K562 (cell line): ENCODE measurements at regions not wholly inside any gene's neighbourhood (a gene's known extent, or its start where the extent isn't known, plus 50 kb on each side); places are given as distances from the start of the nearest gene placed in this dataset.

Experiments used
- ATAC-seq: fragments of 200-7000 bp; cut with Tn5 transposase; 3 replicates; pipeline ENCODE4 v1.9.1; 2020; ENCODE audit warnings: moderate library complexity
- BruUV-seq: library from RNA; stranded (reverse); fragments of 400-500 nt; replicated peaks from 2 replicates; lab custom pipeline; 2021; lab: Mats Ljungman, UMichigan
- CTCF ChIA-PET: fragments of 300-600 bp; formaldehyde crosslinking; extraction: SDS; loops from one replicate; lab custom pipeline; 2021; ENCODE audit warnings: low intra/inter-chr PET ratio; lab: Yijun Ruan, JAX
- POLR2A ChIA-PET: fragments of 300-600, 350-650 bp; sonication (Branson Sonifier 250); formaldehyde crosslinking; extraction: SDS; loops from one replicate; lab custom pipeline; 2021; ENCODE audit warnings: antibody characterized with exemption, inconsistent platforms; lab: Yijun Ruan, JAX
- DNase-seq, 4 experiments: peaks; one replicate each; pipeline versions ENCODE4 v3.0.0 to v3.0.0-alpha.2; 2011 to 2018; ENCODE audit warnings: low spot score in 3 of 4, mixed read lengths in 3 of 4; ENCODE audit errors: extremely low read depth in 1 of 4
- FAIRE-seq: peaks from 2 replicates; lab custom pipeline; 2011; peaks lifted over from hg19 to GRCh38; lab: Jason Lieb, UNC
- H2AFZ ChIP-seq: 2 replicates; pipeline ENCODE4 v1.6.0; 2011; ENCODE audit warnings: low read depth, low read length, control low read depth, inconsistent platforms
- H3K27ac ChIP-seq: fragments of 200-600 bp; 3 replicates; pipeline ENCODE4 v1.8.0; 2011; ENCODE audit warnings: low read depth, mild to moderate bottlenecking, control low read depth, inconsistent platforms, low read length, moderate library complexity, mixed read lengths; ENCODE audit errors: extremely low read depth
- H3K27me3 ChIP-seq, 2 experiments: fragments of 300-600 bp in 1 of 2; 2 replicates in 1 of 2; 3 replicates in 1 of 2; pipeline versions ENCODE4 v1.6.0 to v1.8.0; 2011; ENCODE audit warnings: inconsistent platforms in 2 of 2, low read length in 2 of 2, mild to moderate bottlenecking in 1 of 2, mixed read lengths in 1 of 2, moderate library complexity in 1 of 2; ENCODE audit not compliant: control insufficient read depth in 2 of 2, insufficient read depth in 2 of 2
- H3K36me3 ChIP-seq: fragments of 300-600 bp; 3 replicates; pipeline ENCODE4 v1.8.0; 2011; ENCODE audit warnings: mild to moderate bottlenecking, low read length, inconsistent platforms; ENCODE audit not compliant: control insufficient read depth, insufficient read depth
- H3K4me1 ChIP-seq, 2 experiments: fragments of 200-600 bp in 1 of 2; replicated peaks in 1 of 2; 2 replicates in 1 of 2; 3 replicates in 1 of 2; pipeline versions ENCODE4 v1.5.1 to v1.8.0; 2011; ENCODE audit warnings: inconsistent platforms in 2 of 2, low read length in 2 of 2, mild to moderate bottlenecking in 1 of 2, mixed read lengths in 1 of 2, moderate library complexity in 1 of 2; ENCODE audit not compliant: control insufficient read depth in 2 of 2, insufficient read depth in 2 of 2
- H3K4me2 ChIP-seq: 2 replicates; pipeline ENCODE4 v1.6.1; 2011; ENCODE audit warnings: low read length, control low read depth, inconsistent platforms, mixed read lengths; ENCODE audit not compliant: insufficient read depth
- H3K4me3 ChIP-seq: fragments of 200-600 bp; sonication (generic), shearing (Covaris generic); 2 replicates; pipeline ENCODE4 v1.5.1; 2016; ENCODE audit warnings: control low read depth, inconsistent platforms
- H3K79me2 ChIP-seq: fragments of 200-600 bp; 3 replicates; pipeline ENCODE4 v1.8.0; 2011; ENCODE audit warnings: low read length, inconsistent platforms; ENCODE audit not compliant: control insufficient read depth, insufficient read depth
- H3K9ac ChIP-seq, 2 experiments: 2 replicates each; pipeline versions ENCODE4 v1.6.0 to v1.6.1; 2011; ENCODE audit warnings: low read depth in 2 of 2, low read length in 2 of 2, control low read depth in 1 of 2, inconsistent platforms in 1 of 2, mild to moderate bottlenecking in 1 of 2, mixed read lengths in 1 of 2; ENCODE audit not compliant: insufficient read depth in 1 of 2
- H3K9me1 ChIP-seq: one replicate; pipeline ENCODE4 v1.6.0; 2011; ENCODE audit warnings: inconsistent platforms, mild to moderate bottlenecking, low read length, moderate library complexity; ENCODE audit not compliant: control insufficient read depth, insufficient read depth
- H3K9me3 ChIP-seq: replicated peaks from 2 replicates; pipeline ENCODE4 v1.5.1; 2011; ENCODE audit warnings: low read depth, low read length, inconsistent platforms; ENCODE audit not compliant: control insufficient read depth, insufficient read depth
- H4K20me1 ChIP-seq: replicated peaks from 2 replicates; pipeline ENCODE4 v1.6.1; 2011; ENCODE audit warnings: low read length, inconsistent platforms, mixed read lengths; ENCODE audit not compliant: control insufficient read depth, insufficient read depth
- BACH1 ChIP-seq: fragments of 200-800 bp; sonication (Bioruptor generic); IDR thresholded peaks from 2 replicates; pipeline ENCODE4 v1.6.1; 2016; ENCODE audit warnings: missing genetic modification characterization, missing compliant biosample characterization
- ELF1 ChIP-seq: fragments of 200-800 bp; sonication (Bioruptor generic); IDR thresholded peaks from 2 replicates; pipeline ENCODE4 v1.6.1; 2016; ENCODE audit warnings: missing genetic modification characterization, missing compliant biosample characterization
- ELF4 ChIP-seq: fragments of 450-650 bp; formaldehyde crosslinking; IDR thresholded peaks from 2 replicates; pipeline ENCODE4 v1.4.0; 2022; ENCODE audit warnings: missing genetic modification characterization
- FOXK2 ChIP-seq, 2 experiments: fragments of 450-650 bp; IDR thresholded peaks in 1 of 2; conservative IDR thresholded peaks in 1 of 2; 2 replicates each; pipeline ENCODE4 v1.6.1; 2016; ENCODE audit warnings: low read depth in 2 of 2, mild to moderate bottlenecking in 1 of 2
- GABPA ChIP-seq: fragments of 200-800 bp; sonication (Bioruptor generic); conservative IDR thresholded peaks from 2 replicates; pipeline ENCODE4 v1.6.1; 2016; ENCODE audit warnings: low read depth, missing genetic modification characterization, missing compliant biosample characterization
- GATA2 ChIP-seq: sonication (generic); formaldehyde crosslinking; IDR thresholded peaks from 2 replicates; pipeline ENCODE4 v1.4.0; 2020; ENCODE audit warnings: mild to moderate bottlenecking, missing genetic modification reagents
- HOXB6 ChIP-seq: fragments of 250-450 bp; sonication (Bioruptor Pico); IDR thresholded peaks from 2 replicates; pipeline ENCODE4 v1.5.1; 2022; ENCODE audit warnings: mild to moderate bottlenecking, borderline replicate concordance
- IRF9 ChIP-seq: fragments of 450-650 bp; IDR thresholded peaks from 2 replicates; pipeline ENCODE4 v1.6.1; 2016; ENCODE audit warnings: missing biosample characterization, missing genetic modification characterization
- MBD2 ChIP-seq: sonication (generic); IDR thresholded peaks from 2 replicates; pipeline ENCODE4 v1.6.1; 2016; ENCODE audit warnings: low read depth, borderline replicate concordance
- PRPF4 ChIP-seq: fragments of 200-400 bp; formaldehyde crosslinking; IDR thresholded peaks from one replicate; pipeline ENCODE4 v1.6.1; 2017; ENCODE audit warnings: low read length, low read depth, mild to moderate bottlenecking; ENCODE audit not compliant: insufficient read depth, poor library complexity, severe bottlenecking
- RBM25 ChIP-seq: fragments of 200-400 bp; formaldehyde crosslinking; IDR thresholded peaks from 2 replicates; pipeline ENCODE4 v1.6.1; 2018; ENCODE audit warnings: low read length, low read depth, moderate library complexity; ENCODE audit not compliant: severe bottlenecking
- SOX6 ChIP-seq: fragments of 450-650 bp; IDR thresholded peaks from 2 replicates; pipeline ENCODE4 v1.6.1; 2014; ENCODE audit warnings: mild to moderate bottlenecking
- STAT5B ChIP-seq: fragments of 250-450 bp; sonication (Bioruptor Pico); IDR thresholded peaks from 2 replicates; pipeline ENCODE4 v1.8.0; 2021; ENCODE audit warnings: mild to moderate bottlenecking, inconsistent platforms
- ZFX ChIP-seq: sonication (generic); formaldehyde crosslinking; IDR thresholded peaks from 2 replicates; pipeline ENCODE4 v1.8.0; 2022; ENCODE audit warnings: mild to moderate bottlenecking, missing genetic modification reagents, moderate library complexity
- ZNF384 ChIP-seq: IDR thresholded peaks from 2 replicates; pipeline ENCODE4 v1.6.1; 2012; ENCODE audit warnings: low read depth, low read length, improper control_type of control experiment
- ZNF551 ChIP-seq: fragments of 250-450 bp; sonication (Bioruptor Pico); IDR thresholded peaks from 2 replicates; pipeline ENCODE4 v1.5.0; 2021; ENCODE audit warnings: mild to moderate bottlenecking, moderate library complexity
- WGBS: fragments of 100-300 bp; shearing (Covaris generic); methylation state at CpG from one replicate; pipeline ENCODE4 v1.1.6; 2016; ENCODE audit warnings: low coverage, mixed read lengths; ENCODE audit not compliant: insufficient coverage; ENCODE audit errors: missing lambda C conversion rate; 5-methylcytosine and 5-hydroxymethylcytosine counted together
- in situ Hi-C: fragments of 300-500 bp; cut with MboI; formaldehyde crosslinking; loops from 4 replicates; pipeline ENCODE4 v1.15.0; 2018; ENCODE audit warnings: inconsistent platforms, mixed read lengths
- intact Hi-C: fragments of 100-400 bp; cut with micrococcal nuclease; formaldehyde crosslinking; loops from 2 replicates; pipeline ENCODE4 v1.14.2; 2022
- TF ChIP-seq, protein P1 (sequence below): sonication (generic); formaldehyde crosslinking; IDR thresholded peaks from 2 replicates; pipeline ENCODE4 v1.8.0; 2022; ENCODE audit warnings: mild to moderate bottlenecking, missing genetic modification reagents
- TF ChIP-seq, protein P2 (sequence below), 3 experiments: fragments of 200-800 bp in 1 of 3; sonication (Bioruptor generic) in 1 of 3; sonication (generic) in 1 of 3; formaldehyde crosslinking in 1 of 3; IDR thresholded peaks; 2 replicates each; pipeline versions ENCODE4 v1.6.1 to v1.8.0; 2016 to 2022; ENCODE audit warnings: mild to moderate bottlenecking in 2 of 3, missing compliant biosample characterization in 2 of 3, missing genetic modification characterization in 2 of 3, missing genetic modification reagents in 1 of 3

DNA sequence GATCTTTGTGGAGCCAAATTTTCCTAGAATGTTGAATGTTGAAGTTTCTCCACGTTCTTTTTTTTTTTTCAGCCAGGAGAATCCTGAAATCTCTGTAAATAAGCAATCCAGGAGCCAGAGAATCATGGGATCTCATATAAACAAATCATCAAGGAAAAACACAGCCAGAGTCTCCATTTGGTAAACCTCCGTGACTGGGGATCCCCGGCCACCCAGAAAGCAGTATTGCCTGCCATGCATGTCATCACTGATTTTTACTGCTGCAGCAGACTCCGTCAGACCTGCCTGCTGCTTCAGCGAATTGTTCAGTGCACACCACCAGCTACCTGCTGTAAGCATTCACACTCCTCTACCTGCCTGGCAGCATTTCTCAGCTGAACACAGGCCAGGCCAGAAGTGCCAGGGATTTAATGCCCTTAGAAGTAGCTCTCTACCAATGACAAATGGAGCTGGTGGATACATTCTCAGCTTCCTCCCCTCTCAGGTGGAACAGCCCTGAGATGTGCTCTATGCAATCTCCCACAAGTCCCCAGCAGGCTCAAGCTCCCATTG lies 158.6 kb downstream of the CYLD start:
- H3K9me3 ChIP-seq, result no peaks in the 10 kb centered on the region
- H3K4me1 ChIP-seq, result no peaks in the 10 kb centered on the region
- no peak overlapping the region for H2AFZ ChIP-seq
- no peaks in the 10 kb centered on the region for H3K9me1 ChIP-seq
- H3K27me3 ChIP-seq, result no peaks in the 10 kb centered on the region
- no peaks in the 10 kb centered on the region for H4K20me1 ChIP-seq
- POLR2A ChIA-PET, result no interaction called here
- FAIRE-seq (no peak), ATAC-seq (no peak), DNase-seq (no peak)
- intact Hi-C loops (no loop called here), in situ Hi-C loops (no loop called here)
- no peaks in the 10 kb centered on the region for H3K79me2 ChIP-seq
- no peak overlapping the region for H3K4me2 ChIP-seq
- no peaks in the 10 kb centered on the region for H3K36me3 ChIP-seq
- no peak overlapping the region for H3K27ac ChIP-seq
- TF ChIP-seq RBM25, result no peak
- TF ChIP-seq GABPA, result no peak
- TF ChIP-seq, protein P1, sequence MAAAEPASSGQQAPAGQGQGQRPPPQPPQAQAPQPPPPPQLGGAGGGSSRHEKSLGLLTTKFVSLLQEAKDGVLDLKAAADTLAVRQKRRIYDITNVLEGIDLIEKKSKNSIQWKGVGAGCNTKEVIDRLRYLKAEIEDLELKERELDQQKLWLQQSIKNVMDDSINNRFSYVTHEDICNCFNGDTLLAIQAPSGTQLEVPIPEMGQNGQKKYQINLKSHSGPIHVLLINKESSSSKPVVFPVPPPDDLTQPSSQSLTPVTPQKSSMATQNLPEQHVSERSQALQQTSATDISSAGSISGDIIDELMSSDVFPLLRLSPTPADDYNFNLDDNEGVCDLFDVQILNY (CRISPR knock-in tag), result no peak
- no peak for TF ChIP-seq FOXK2 (conservative IDR thresholded peaks at IDR 0.05 in 1 of 2, IDR thresholded peaks at IDR 0.05 in 1 of 2; ENCODE audit: low read depth in 2 of 2)
- no peak for TF ChIP-seq ELF1 (tag)
- TF ChIP-seq STAT5B (CRISPR knock-in tag), result no peak
- no peak for TF ChIP-seq ZNF384
- TF ChIP-seq MBD2, result no peak
- TF ChIP-seq SOX6, result no peak
- no peak for TF ChIP-seq PRPF4
- TF ChIP-seq GATA2, result no peak
- no peak for TF ChIP-seq ZNF551
- TF ChIP-seq BACH1 (tag), result no peak
- TF ChIP-seq HOXB6 (CRISPR knock-in tag), result no peak
- no peak for TF ChIP-seq ZFX (CRISPR knock-in tag)
- TF ChIP-seq IRF9 (tag), result no peak
- TF ChIP-seq, protein P2, sequence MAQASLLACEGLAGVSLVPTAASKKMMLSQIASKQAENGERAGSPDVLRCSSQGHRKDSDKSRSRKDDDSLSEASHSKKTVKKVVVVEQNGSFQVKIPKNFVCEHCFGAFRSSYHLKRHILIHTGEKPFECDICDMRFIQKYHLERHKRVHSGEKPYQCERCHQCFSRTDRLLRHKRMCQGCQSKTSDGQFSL (CRISPR knock-in tag; IDR thresholded peaks at IDR 0.05), result no peak
- TF ChIP-seq, protein P2 (tag; IDR thresholded peaks at IDR 0.05), result no peak
- no peak for TF ChIP-seq ELF4 (CRISPR knock-in tag)
- no peak overlapping the region for H3K9ac ChIP-seq
- BruUV-seq, result no TSS peak
- WGBS, result 1% methylated on average over 5 of the region's 5 CpGs
- no peak overlapping the region for H3K4me3 ChIP-seq
- CTCF ChIA-PET, result no interaction called here
